Type B pancreatic cell (in vitro differentiated cells): ENCODE measurements at regions not wholly inside any gene's neighbourhood (a gene's known extent, or its start where the extent isn't known, plus 50 kb on each side); places are given as distances from the start of the nearest gene placed in this dataset.
"Not testable (repeated sequence)": the region's sequence is repeated elsewhere in the genome, so short reads cannot be mapped to it uniquely, and the experiment has no call there.

Experiments
- DNase-seq: peaks from one replicate; pipeline ENCODE4 v3.0.0; 2021; ENCODE audit warnings: mixed read lengths; ENCODE audit not compliant: unreplicated experiment; ENCODE audit errors: extremely low spot score
- H3K27ac Mint-ChIP-seq: 2 replicates; pipeline ENCODE4 v1.8.0; 2021; ENCODE audit warnings: mild to moderate bottlenecking, mixed read lengths
- H3K27me3 Mint-ChIP-seq: 2 replicates; pipeline ENCODE4 v1.8.0; 2021; ENCODE audit warnings: mixed read lengths
- H3K36me3 Mint-ChIP-seq: 2 replicates; pipeline ENCODE4 v1.8.0; 2021; ENCODE audit warnings: mixed read lengths
- H3K4me1 Mint-ChIP-seq: one replicate; pipeline ENCODE4 v1.8.0; 2021; ENCODE audit warnings: mixed read lengths; ENCODE audit not compliant: unreplicated experiment
- H3K4me3 Mint-ChIP-seq: 2 replicates; pipeline ENCODE4 v1.8.0; 2021; ENCODE audit warnings: mild to moderate bottlenecking, mixed read lengths
- H3K9me3 Mint-ChIP-seq: 2 replicates; pipeline ENCODE4 v1.8.0; 2021; ENCODE audit warnings: mixed read lengths
- TF ChIP-seq, protein P1 (sequence below): fragments of 200-600 bp; sonication (generic); conservative IDR thresholded peaks from 2 replicates; pipeline ENCODE4 v1.5.0; 2021; ENCODE audit warnings: antibody characterized with exemption, mild to moderate bottlenecking

DNA sequence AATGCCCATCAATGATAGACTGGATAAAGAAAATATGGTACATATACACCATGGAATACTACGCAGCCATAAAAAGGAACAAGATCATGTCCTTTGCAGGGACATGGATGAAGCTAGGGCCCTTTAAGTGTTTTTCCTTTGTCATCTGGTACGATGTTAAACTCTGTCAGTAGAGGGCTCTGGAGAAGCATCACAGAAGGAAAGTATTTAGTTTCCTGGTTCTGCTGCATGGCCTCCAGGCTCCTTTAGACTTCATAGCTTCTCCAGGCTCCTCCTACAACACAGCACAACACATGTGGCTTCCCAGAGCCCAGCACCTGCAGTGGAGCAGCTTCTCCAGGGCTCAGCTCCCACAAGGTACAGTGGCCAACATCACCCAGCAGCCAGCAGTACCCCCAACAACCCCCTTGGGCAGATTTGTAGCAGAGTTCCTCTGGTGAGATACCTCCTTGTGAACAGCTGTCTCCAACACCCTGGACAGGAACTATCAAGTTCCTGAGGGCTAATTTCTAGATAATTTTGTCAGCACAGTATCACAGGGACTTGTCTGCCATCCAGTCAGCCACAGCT lies 63.4 kb downstream of the KCTD12 start:
- no peaks in the 10 kb centered on the region for H3K36me3 Mint-ChIP-seq
- no peaks in the 10 kb centered on the region for H3K27me3 Mint-ChIP-seq

GRCh38 chr13:76821222-76821621 lies 65.0 kb downstream of the KCTD12 start:
- not testable (repeated sequence) for H3K4me3 Mint-ChIP-seq, H3K27ac Mint-ChIP-seq, H3K9me3 Mint-ChIP-seq, H3K27me3 Mint-ChIP-seq, H3K36me3 Mint-ChIP-seq, DNase-seq
- H3K4me1 Mint-ChIP-seq: peaks cover 17% of the 10 kb centered on the region

More for the DNA sequence above, 63.4 kb downstream of the KCTD12 start:
- TF ChIP-seq, protein P1, sequence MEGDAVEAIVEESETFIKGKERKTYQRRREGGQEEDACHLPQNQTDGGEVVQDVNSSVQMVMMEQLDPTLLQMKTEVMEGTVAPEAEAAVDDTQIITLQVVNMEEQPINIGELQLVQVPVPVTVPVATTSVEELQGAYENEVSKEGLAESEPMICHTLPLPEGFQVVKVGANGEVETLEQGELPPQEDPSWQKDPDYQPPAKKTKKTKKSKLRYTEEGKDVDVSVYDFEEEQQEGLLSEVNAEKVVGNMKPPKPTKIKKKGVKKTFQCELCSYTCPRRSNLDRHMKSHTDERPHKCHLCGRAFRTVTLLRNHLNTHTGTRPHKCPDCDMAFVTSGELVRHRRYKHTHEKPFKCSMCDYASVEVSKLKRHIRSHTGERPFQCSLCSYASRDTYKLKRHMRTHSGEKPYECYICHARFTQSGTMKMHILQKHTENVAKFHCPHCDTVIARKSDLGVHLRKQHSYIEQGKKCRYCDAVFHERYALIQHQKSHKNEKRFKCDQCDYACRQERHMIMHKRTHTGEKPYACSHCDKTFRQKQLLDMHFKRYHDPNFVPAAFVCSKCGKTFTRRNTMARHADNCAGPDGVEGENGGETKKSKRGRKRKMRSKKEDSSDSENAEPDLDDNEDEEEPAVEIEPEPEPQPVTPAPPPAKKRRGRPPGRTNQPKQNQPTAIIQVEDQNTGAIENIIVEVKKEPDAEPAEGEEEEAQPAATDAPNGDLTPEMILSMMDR: no peak
- H3K9me3 Mint-ChIP-seq: peaks cover 10% of the 10 kb centered on the region
- H3K27ac Mint-ChIP-seq: no peak overlapping the region
- DNase-seq: no peak
- peaks cover 17% of the 10 kb centered on the region for H3K4me1 Mint-ChIP-seq
- H3K4me3 Mint-ChIP-seq: no peak overlapping the region

GRCh38 chr13:76820759-76821158 lies 65.4 kb downstream of the KCTD12 start:
- no peak overlapping the region for H3K27ac Mint-ChIP-seq
- no peak overlapping the region for H3K4me3 Mint-ChIP-seq
- H3K27me3 Mint-ChIP-seq: no peaks in the 10 kb centered on the region

GRCh38 chr13:76816394-76816793 lies 69.8 kb downstream of the KCTD12 start:
- Mint-ChIP-seq H3K4me1 (peaks cover 10% of the 10 kb centered on the region), H3K9me3 (peaks cover 5% of the 10 kb centered on the region), H3K4me3 (no peak overlapping the region), H3K36me3 (no peaks in the 10 kb centered on the region), H3K27ac (no peak overlapping the region), H3K27me3 (peaks cover 7% of the 10 kb centered on the region)
- TF ChIP-seq, protein P1: no peak
- no peak for DNase-seq

More at GRCh38 chr13:76820759-76821158, 65.4 kb downstream of the KCTD12 start:
- no peaks in the 10 kb centered on the region for H3K36me3 Mint-ChIP-seq
- DNase-seq: no peak
- H3K9me3 Mint-ChIP-seq: peaks cover 10% of the 10 kb centered on the region
- H3K4me1 Mint-ChIP-seq: peaks cover 13% of the 10 kb centered on the region
- TF ChIP-seq, protein P1: no peak

GRCh38 chr13:76815344-76815743 lies 70.9 kb downstream of the KCTD12 start:
- Mint-ChIP-seq H3K4me1 (peaks cover 6% of the 10 kb centered on the region), H3K36me3 (no peaks in the 10 kb centered on the region), H3K9me3 (no peaks in the 10 kb centered on the region), H3K4me3 (no peak overlapping the region), H3K27ac (no peak overlapping the region), H3K27me3 (peaks cover 9% of the 10 kb centered on the region)
- TF ChIP-seq, protein P1: no peak
- DNase-seq: no peak

DNA sequence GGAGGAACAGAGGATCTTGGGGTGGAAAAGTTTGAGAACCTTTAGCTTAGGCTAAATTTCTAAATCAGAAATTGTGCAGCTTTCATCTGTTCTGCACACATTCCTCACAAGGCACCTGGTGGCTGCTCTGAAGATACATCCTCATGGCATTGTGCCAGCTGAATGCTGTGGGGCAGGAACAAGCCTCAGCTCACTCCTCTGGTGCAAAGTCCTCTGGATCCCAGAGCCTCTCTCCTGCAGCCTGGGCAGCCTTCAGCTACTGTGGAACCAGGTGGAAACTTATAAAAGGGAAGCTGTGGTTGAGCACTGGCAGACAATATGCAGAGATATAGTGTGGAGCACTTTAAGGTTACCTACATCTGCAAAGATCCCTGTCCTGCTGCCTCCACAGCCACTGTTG lies 72.3 kb downstream of the KCTD12 start:
- H3K4me1 Mint-ChIP-seq: peaks cover 6% of the 10 kb centered on the region
- H3K4me3 Mint-ChIP-seq: no peak overlapping the region
- DNase-seq: no peak
- TF ChIP-seq, protein P1: no peak
- H3K27me3 Mint-ChIP-seq: peaks cover 9% of the 10 kb centered on the region
- no peaks in the 10 kb centered on the region for H3K9me3 Mint-ChIP-seq
- no peak overlapping the region for H3K27ac Mint-ChIP-seq
- no peaks in the 10 kb centered on the region for H3K36me3 Mint-ChIP-seq
